ENCODE measurements at regions not wholly inside any gene's neighbourhood (a gene's known extent, or its start where the extent isn't known, plus 50 kb on each side); places are given as distances from the start of the nearest gene placed in this dataset.

DNA sequence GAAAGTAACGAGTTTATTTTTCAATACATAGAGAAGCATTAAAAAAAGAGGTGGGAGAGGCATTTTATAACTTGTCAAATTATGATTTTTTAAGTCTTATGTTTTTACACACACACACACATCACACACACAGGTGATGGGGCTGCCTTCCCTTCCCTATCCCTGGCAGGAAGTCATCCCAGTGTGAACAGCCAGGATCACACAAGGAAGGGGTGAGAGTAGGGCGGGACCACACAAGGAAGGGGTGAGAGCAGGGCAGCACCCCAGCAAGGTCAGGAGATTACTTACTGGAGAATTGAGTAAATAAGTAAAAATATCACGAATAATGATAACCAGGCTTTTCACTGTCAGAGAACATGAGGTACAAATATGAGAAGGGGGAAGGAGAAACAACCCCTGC, 372.6 kb downstream of the SEC23A start:
- ChIA-PET CTCF (no interaction called here), POLR2A (no interaction called here)
- no peaks in the 10 kb centered on the region for H3K27me3 Mint-ChIP-seq
- no peak overlapping the region for H3K4me3 Mint-ChIP-seq
- H3K9me3 Mint-ChIP-seq, result no peaks in the 10 kb centered on the region
- no peaks in the 10 kb centered on the region for H3K4me1 Mint-ChIP-seq
- no peaks in the 10 kb centered on the region for H3K36me3 Mint-ChIP-seq (ENCODE audit: low read depth)
- no peak overlapping the region for H3K27ac Mint-ChIP-seq
- DNase-seq, result no peak

DNA sequence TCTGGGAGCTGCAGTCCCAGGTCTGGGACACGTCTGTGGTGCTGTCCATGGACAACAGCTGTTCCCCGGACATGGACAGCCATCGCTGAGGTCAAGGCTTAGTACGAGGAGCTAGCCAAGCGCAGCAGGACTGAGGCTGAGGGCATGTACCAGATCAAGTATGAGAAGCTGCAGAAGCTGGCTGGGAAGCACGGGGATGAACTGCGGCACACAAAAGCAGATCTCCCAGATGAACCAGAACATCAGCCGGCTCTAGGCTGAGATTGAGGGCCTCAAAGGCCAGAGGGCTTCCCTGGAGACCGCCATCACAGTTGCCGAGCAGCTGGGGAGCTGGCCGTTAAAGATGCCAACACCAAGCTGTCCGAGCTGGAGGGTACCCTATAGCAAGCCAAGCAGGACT, 375.3 kb downstream of the SEC23A start:
- POLR2A ChIA-PET, result no interaction called here
- H3K27me3 Mint-ChIP-seq, result no peaks in the 10 kb centered on the region
- no peak overlapping the region for H3K27ac Mint-ChIP-seq
- H3K36me3 Mint-ChIP-seq (ENCODE audit: low read depth), result no peaks in the 10 kb centered on the region
- no peak overlapping the region for H3K4me3 Mint-ChIP-seq
- CTCF ChIA-PET, result interaction anchor here (0.6 to 1.5 kb wide), 2 partner anchors 14 to 104 kb away, joined by 4 read pairs; no protein-coding TSS in a partner anchor
- H3K4me1 Mint-ChIP-seq, result no peaks in the 10 kb centered on the region
- no peaks in the 10 kb centered on the region for H3K9me3 Mint-ChIP-seq
- no peak for DNase-seq

DNA sequence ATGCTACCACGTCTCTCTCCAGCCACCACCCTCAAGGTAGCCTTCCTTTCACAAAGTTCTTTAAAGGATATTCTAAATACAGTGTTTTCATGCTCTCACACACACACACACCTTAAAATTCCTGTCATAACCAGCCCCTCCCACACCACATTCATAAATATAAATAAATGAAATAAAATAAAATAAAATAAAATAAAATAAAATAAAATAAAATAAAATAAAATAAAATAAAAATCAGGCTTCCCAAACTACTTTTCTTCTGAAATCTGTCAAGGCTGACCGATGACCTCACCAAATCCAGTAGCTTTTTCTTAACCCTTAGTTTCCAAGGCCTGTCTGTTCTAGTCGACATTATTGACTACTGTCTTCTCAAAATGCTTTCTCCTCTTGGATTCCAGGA, 378.4 kb downstream of the SEC23A start:
- CTCF ChIA-PET, result no interaction called here

DNA sequence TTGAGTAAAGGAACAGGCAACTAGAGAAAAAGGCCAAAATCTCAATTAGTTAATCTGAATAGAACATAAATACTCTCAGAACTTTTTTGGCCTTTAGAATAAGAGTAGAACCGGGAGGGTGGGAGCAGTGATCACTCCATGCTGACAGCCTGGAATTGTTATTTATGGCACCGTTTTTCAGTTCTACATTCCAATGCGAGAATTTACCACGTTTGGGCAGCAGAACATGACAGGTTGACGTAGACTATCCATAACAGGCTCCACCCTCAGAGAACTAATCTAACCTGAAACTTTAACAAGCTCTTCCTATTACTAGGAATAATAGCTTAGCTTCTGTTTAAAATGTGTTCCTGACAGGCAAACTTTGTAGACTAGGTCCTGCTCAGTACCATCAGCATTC, 379.1 kb downstream of the SEC23A start:
- CTCF ChIA-PET, result no interaction called here
- POLR2A ChIA-PET, result no interaction called here

More for the DNA sequence above, 378.4 kb downstream of the SEC23A start:
- DNase-seq, result no peak
- Mint-ChIP-seq H3K9me3 (no peaks in the 10 kb centered on the region), H3K36me3 (ENCODE audit: low read depth) (no peaks in the 10 kb centered on the region), H3K27me3 (peaks cover 2% of the 10 kb centered on the region), H3K4me1 (no peaks in the 10 kb centered on the region), H3K4me3 (no peak overlapping the region), H3K27ac (no peak overlapping the region)
- POLR2A ChIA-PET, result no interaction called here

GRCh38 chr14:38723277-38723676, 379.8 kb downstream of the SEC23A start:
- no peak for DNase-seq
- H3K9me3 Mint-ChIP-seq, result no peaks in the 10 kb centered on the region
- H3K4me1 Mint-ChIP-seq, result no peaks in the 10 kb centered on the region
- POLR2A ChIA-PET, result no interaction called here
- CTCF ChIA-PET, result interaction anchor here (0.7 kb wide), 1 partner anchor 1477 kb away, joined by 3 read pairs; no protein-coding TSS in a partner anchor
- no peak overlapping the region for H3K4me3 Mint-ChIP-seq
- no peaks in the 10 kb centered on the region for H3K36me3 Mint-ChIP-seq (ENCODE audit: low read depth)
- H3K27ac Mint-ChIP-seq, result no peak overlapping the region
- H3K27me3 Mint-ChIP-seq, result peaks cover 2% of the 10 kb centered on the region

More for the DNA sequence above, 379.1 kb downstream of the SEC23A start:
- H3K9me3 Mint-ChIP-seq, result no peaks in the 10 kb centered on the region
- DNase-seq, result no peak
- H3K36me3 Mint-ChIP-seq (ENCODE audit: low read depth), result no peaks in the 10 kb centered on the region
- H3K4me1 Mint-ChIP-seq, result no peaks in the 10 kb centered on the region
- peaks cover 2% of the 10 kb centered on the region for H3K27me3 Mint-ChIP-seq
- no peak overlapping the region for H3K4me3 Mint-ChIP-seq
- H3K27ac Mint-ChIP-seq, result no peak overlapping the region

DNA sequence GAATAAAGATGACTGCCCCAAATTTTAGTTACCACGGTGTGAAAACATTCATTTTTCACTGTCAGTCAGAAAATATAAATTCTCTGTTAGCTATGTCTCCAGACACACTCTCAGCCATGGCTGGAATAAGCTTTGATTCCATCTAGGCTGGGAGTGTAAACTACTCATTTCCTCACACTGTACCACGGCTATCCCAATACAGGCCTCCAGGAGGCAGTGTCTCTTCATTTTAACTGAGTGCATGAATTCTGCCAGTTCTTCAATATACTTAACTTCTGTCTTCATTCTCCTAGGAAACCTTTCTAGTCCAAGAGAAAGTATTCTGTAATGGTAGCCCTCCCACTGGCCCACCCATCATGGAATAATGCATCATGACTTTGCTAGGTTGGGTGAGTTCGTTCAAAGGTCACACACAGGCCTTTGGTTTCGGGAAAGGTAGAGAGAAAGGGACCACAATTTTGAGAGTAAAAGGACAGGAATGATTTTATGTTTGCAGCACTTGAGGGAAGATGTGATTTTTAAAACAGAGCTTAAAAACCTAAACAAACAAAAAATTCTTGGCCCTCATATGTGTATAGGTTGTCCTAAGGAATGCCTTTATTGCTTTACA, 381.1 kb downstream of the SEC23A start:
- H3K36me3 Mint-ChIP-seq (ENCODE audit: low read depth), result no peaks in the 10 kb centered on the region
- CTCF ChIA-PET, result no interaction called here

DNA sequence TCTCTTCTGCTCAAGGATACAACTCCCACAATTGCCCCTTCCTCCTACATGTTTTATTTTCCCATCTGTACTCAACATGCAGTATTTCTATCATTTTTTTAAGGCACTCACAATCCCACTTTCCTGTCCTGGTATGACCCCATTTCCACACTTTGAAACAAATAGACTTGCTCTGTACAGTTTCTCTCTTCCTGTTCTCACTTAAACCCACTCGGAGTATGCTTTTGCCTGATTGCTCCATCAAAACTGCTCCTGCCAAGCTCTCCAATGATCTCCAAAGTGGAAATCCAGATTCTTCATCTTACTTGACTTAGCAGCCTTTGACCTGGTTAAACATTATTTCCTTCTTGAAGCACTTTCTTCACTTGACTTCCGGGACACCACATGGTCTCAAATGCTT, 384.5 kb downstream of the SEC23A start:
- H3K9me3 Mint-ChIP-seq, result no peaks in the 10 kb centered on the region
- no peaks in the 10 kb centered on the region for H3K4me1 Mint-ChIP-seq
- ChIA-PET POLR2A (no interaction called here), CTCF (no interaction called here)
- no peak overlapping the region for H3K27ac Mint-ChIP-seq
- H3K36me3 Mint-ChIP-seq (ENCODE audit: low read depth), result no peaks in the 10 kb centered on the region
- DNase-seq, result no peak
- H3K4me3 Mint-ChIP-seq, result no peak overlapping the region
- peaks cover 2% of the 10 kb centered on the region for H3K27me3 Mint-ChIP-seq

More for the DNA sequence above, 381.1 kb downstream of the SEC23A start:
- H3K4me1 Mint-ChIP-seq, result no peaks in the 10 kb centered on the region
- peak; percentile 37 for DNase-seq
- no peaks in the 10 kb centered on the region for H3K9me3 Mint-ChIP-seq
- H3K27ac Mint-ChIP-seq, result no peak overlapping the region
- POLR2A ChIA-PET, result no interaction called here
- peaks cover 2% of the 10 kb centered on the region for H3K27me3 Mint-ChIP-seq
- H3K4me3 Mint-ChIP-seq, result no peak overlapping the region

GRCh38 chr14:38716926-38717325, 386.1 kb downstream of the SEC23A start:
- CTCF ChIA-PET, result no interaction called here
- H3K4me3 Mint-ChIP-seq, result no peak overlapping the region

DNA sequence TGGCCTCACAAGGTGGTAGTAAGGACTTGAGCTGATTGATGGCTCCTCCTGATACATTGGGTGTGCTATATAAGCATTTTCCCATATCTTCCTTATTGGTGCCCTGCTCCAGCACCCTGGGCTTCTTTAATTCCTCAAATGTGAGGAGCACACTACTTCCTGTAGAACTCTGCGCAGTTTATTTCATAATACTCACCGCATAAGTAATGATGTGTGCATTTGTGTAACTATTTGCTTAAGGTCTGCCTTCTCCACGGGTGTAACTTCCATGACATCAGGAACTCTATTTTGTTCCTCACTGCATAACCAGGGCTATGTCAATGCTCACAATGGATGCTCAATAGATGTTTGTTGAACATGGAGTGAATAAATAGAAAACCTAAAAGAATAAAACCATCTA, 392.2 kb downstream of the SEC23A start:
- H3K36me3 Mint-ChIP-seq (ENCODE audit: low read depth), result no peaks in the 10 kb centered on the region
- H3K4me3 Mint-ChIP-seq, result no peak overlapping the region
- POLR2A ChIA-PET, result no interaction called here
- no peak for DNase-seq
- CTCF ChIA-PET, result no interaction called here
- H3K9me3 Mint-ChIP-seq, result no peaks in the 10 kb centered on the region
- no peaks in the 10 kb centered on the region for H3K4me1 Mint-ChIP-seq
- H3K27ac Mint-ChIP-seq, result no peak overlapping the region
- no peaks in the 10 kb centered on the region for H3K27me3 Mint-ChIP-seq

More at GRCh38 chr14:38716926-38717325, 386.1 kb downstream of the SEC23A start:
- Mint-ChIP-seq H3K36me3 (ENCODE audit: low read depth) (no peaks in the 10 kb centered on the region), H3K4me1 (no peaks in the 10 kb centered on the region), H3K27ac (no peak overlapping the region), H3K27me3 (peaks cover 2% of the 10 kb centered on the region), H3K9me3 (no peaks in the 10 kb centered on the region)
- POLR2A ChIA-PET, result no interaction called here
- no peak for DNase-seq

DNA sequence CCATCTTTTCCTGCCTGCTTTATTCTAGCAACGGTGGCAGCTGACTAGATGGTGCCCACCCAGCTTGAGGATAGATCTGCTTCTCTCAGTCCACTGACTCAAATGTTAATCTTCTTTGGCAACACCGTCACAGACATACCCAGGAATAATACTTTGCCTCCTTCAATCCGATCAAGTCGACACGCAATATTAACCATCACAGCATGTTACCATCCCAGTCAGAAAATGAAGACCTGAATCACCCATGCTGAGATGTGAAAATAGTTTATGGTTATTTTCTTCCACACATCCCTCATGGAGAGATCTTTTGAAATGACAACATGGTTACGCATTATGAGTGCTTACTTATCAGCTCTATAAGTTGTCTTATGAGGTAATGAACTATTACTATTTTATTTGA, 392.8 kb downstream of the SEC23A start:
- H3K36me3 Mint-ChIP-seq (ENCODE audit: low read depth), result no peaks in the 10 kb centered on the region
- CTCF ChIA-PET, result no interaction called here
- no peaks in the 10 kb centered on the region for H3K27me3 Mint-ChIP-seq
- no peak overlapping the region for H3K4me3 Mint-ChIP-seq
- H3K27ac Mint-ChIP-seq, result no peak overlapping the region
- POLR2A ChIA-PET, result no interaction called here
- H3K9me3 Mint-ChIP-seq, result no peaks in the 10 kb centered on the region
- no peak for DNase-seq
- no peaks in the 10 kb centered on the region for H3K4me1 Mint-ChIP-seq

- no peak for DNase-seq
- POLR2A ChIA-PET, result no interaction called here
- Mint-ChIP-seq H3K27ac (no peak overlapping the region), H3K9me3 (no peaks in the 10 kb centered on the region), H3K4me3 (no peak overlapping the region), H3K27me3 (peaks cover 1% of the 10 kb centered on the region), H3K36me3 (ENCODE audit: low read depth) (no peaks in the 10 kb centered on the region), H3K4me1 (no peaks in the 10 kb centered on the region)
- CTCF ChIA-PET, result no interaction called here
Measured at GRCh38 chr14:38705220-38705619, 397.8 kb downstream of the SEC23A start.

DNA sequence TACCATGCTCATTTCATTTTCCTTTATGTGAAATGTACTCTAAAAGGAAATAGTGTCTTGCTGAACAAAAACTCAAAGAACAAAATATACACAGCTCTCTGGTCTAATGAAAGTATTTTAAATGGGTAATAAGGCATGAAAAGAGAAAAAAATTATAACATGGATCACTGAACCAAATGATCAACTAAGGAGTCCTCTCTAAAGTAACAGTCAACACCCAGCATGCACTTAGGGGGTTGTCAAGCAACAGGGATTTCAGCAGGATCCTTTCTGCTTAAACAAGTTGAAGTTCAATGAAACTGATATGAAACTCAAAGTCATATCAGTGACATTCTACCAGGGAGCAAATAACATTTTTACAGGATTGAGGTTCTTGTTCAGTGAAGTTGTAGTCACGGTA, 398.8 kb downstream of the SEC23A start:
- no peaks in the 10 kb centered on the region for H3K9me3 Mint-ChIP-seq
- POLR2A ChIA-PET, result no interaction called here
- no peak overlapping the region for H3K4me3 Mint-ChIP-seq
- H3K36me3 Mint-ChIP-seq (ENCODE audit: low read depth), result no peaks in the 10 kb centered on the region
- DNase-seq, result no peak
- peaks cover 4% of the 10 kb centered on the region for H3K4me1 Mint-ChIP-seq
- H3K27ac Mint-ChIP-seq, result no peak overlapping the region
- H3K27me3 Mint-ChIP-seq, result peaks cover 1% of the 10 kb centered on the region
- CTCF ChIA-PET, result no interaction called here

GRCh38 chr14:38696925-38697324, 406.1 kb downstream of the SEC23A start:
- Mint-ChIP-seq H3K27ac (no peak overlapping the region), H3K36me3 (ENCODE audit: low read depth) (no peaks in the 10 kb centered on the region), H3K4me1 (peaks cover 4% of the 10 kb centered on the region), H3K4me3 (no peak overlapping the region), H3K9me3 (no peaks in the 10 kb centered on the region), H3K27me3 (peaks cover 1% of the 10 kb centered on the region)
- DNase-seq, result no peak
- CTCF ChIA-PET, result no interaction called here
- POLR2A ChIA-PET, result no interaction called here

GRCh38 chr14:38693423-38693822, 409.6 kb downstream of the SEC23A start:
- H3K4me1 Mint-ChIP-seq, result no peaks in the 10 kb centered on the region
- no peaks in the 10 kb centered on the region for H3K36me3 Mint-ChIP-seq (ENCODE audit: low read depth)
- CTCF ChIA-PET, result no interaction called here
- no peaks in the 10 kb centered on the region for H3K9me3 Mint-ChIP-seq
- no peak overlapping the region for H3K4me3 Mint-ChIP-seq
- no peaks in the 10 kb centered on the region for H3K27me3 Mint-ChIP-seq
- POLR2A ChIA-PET, result no interaction called here
- no peak for DNase-seq
- H3K27ac Mint-ChIP-seq, result no peak overlapping the region
